NCI-H2196 treated with DMSO at 0.1 percent for 48 hours (cell line): ENCODE measurements at regions not wholly inside any gene's neighbourhood (a gene's known extent, or its start where the extent isn't known, plus 50 kb on each side); places are given as distances from the start of the nearest gene placed in this dataset.
"Not testable (repeated sequence)": the region's sequence is repeated elsewhere in the genome, so short reads cannot be mapped to it uniquely, and the experiment has no call there.

Experiments used
- DNase-seq: peaks from one replicate; lab custom pipeline; 2025; ENCODE audit not compliant: unreplicated experiment; lab: John Stamatoyannopoulos, UW

- no peak for DNase-seq
These were observed 115.1 kb downstream of the CYP26B1 start for GRCh38 chr2:72032481-72033041.

GRCh38 chr2:72031346-72032110 is 116.1 kb downstream of the CYP26B1 start:
- DNase-seq: no peak

GRCh38 chr2:72028996-72029395 is 118.7 kb downstream of the CYP26B1 start:
- DNase-seq: no peak

GRCh38 chr2:72028351-72028995 is 119.2 kb downstream of the CYP26B1 start:
- no peak for DNase-seq

- DNase-seq: no peak
These were observed 120.1 kb downstream of the CYP26B1 start for GRCh38 chr2:72027426-72028161.

GRCh38 chr2:72026819-72027425 is 120.7 kb downstream of the CYP26B1 start:
- DNase-seq: no peak

GRCh38 chr2:72024451-72025175 is 123.0 kb downstream of the CYP26B1 start:
- DNase-seq: no peak

GRCh38 chr2:72023678-72024390 is 123.8 kb downstream of the CYP26B1 start:
- DNase-seq: no peak

GRCh38 chr2:72021371-72021770 is 126.3 kb downstream of the CYP26B1 start:
- not testable (repeated sequence) for DNase-seq

- no peak for DNase-seq
These were observed 132.4 kb downstream of the CYP26B1 start for GRCh38 chr2:72015266-72015665.

- no peak for DNase-seq
These were observed 132.8 kb downstream of the CYP26B1 start for GRCh38 chr2:72014831-72015230.

GRCh38 chr2:72013726-72014125 is 133.9 kb downstream of the CYP26B1 start:
- DNase-seq: no peak

GRCh38 chr2:72012886-72013574 is 134.6 kb downstream of the CYP26B1 start:
- no peak for DNase-seq

- no peak for DNase-seq
These were observed 135.9 kb downstream of the CYP26B1 start for GRCh38 chr2:72011791-72012190.

GRCh38 chr2:72011370-72011689 is 136.3 kb downstream of the CYP26B1 start:
- DNase-seq: no peak

GRCh38 chr2:72010647-72011369 is 136.9 kb downstream of the CYP26B1 start:
- DNase-seq: no peak

GRCh38 chr2:72008608-72009007 is 139.1 kb downstream of the CYP26B1 start:
- no peak for DNase-seq

GRCh38 chr2:72007402-72007801 is 140.3 kb downstream of the CYP26B1 start:
- DNase-seq: no peak
